HEK293 (cell line): ENCODE measurements at regions not wholly inside any gene's neighbourhood (a gene's known extent, or its start where the extent isn't known, plus 50 kb on each side); places are given as distances from the start of the nearest gene placed in this dataset.

ENCODE experiments used
- CTCF ChIA-PET: fragments of 350-600 bp; formaldehyde crosslinking; extraction: SDS; loops from one replicate; lab custom pipeline; 2021; ENCODE audit warnings: antibody characterized with exemption; lab: Yijun Ruan, JAX
- POLR2A ChIA-PET: fragments of 300-600 bp; formaldehyde crosslinking; extraction: SDS; loops from one replicate; lab custom pipeline; 2020; ENCODE audit warnings: antibody characterized with exemption, inconsistent platforms; lab: Yijun Ruan, JAX
- H3K27ac ChIP-seq: fragments of 200-500 bp; sonication (Bioruptor generic); 2 replicates; pipeline ENCODE4 v1.5.1; 2014; ENCODE audit warnings: low read depth, low read length, control low read depth, inconsistent platforms; ENCODE audit errors: extremely low read depth
- H3K36me3 ChIP-seq, 2 experiments: fragments of 200-500 bp in 1 of 2; sonication (Bioruptor generic) in 1 of 2; 1 replicate in 1 of 2; 2 replicates in 1 of 2; pipeline ENCODE4 v1.5.1; 2014 to 2017; ENCODE audit warnings: inconsistent platforms in 2 of 2, low read length in 2 of 2; ENCODE audit not compliant: control insufficient read depth in 2 of 2, insufficient read depth in 1 of 2
- H3K4me1 ChIP-seq: fragments of 200-500 bp; sonication (Bioruptor generic); 2 replicates; pipeline ENCODE4 v1.5.1; 2014; ENCODE audit warnings: mild to moderate bottlenecking, low read length, inconsistent platforms; ENCODE audit not compliant: control insufficient read depth, insufficient read depth
- H3K4me3 ChIP-seq: 2 replicates; pipeline ENCODE4 v1.5.1; 2011; ENCODE audit warnings: low read depth, mild to moderate bottlenecking, control low read depth, low read length, moderate library complexity
- H3K9me3 ChIP-seq: fragments of 200-500 bp; sonication (Bioruptor generic); 2 replicates; pipeline ENCODE4 v1.5.1; 2014; ENCODE audit warnings: low read depth, low read length, inconsistent platforms; ENCODE audit not compliant: control insufficient read depth, insufficient read depth
- PRDM1 ChIP-seq: fragments of 450-650 bp; formaldehyde crosslinking; IDR thresholded peaks from 2 replicates; pipeline ENCODE4; 2016; ENCODE audit warnings: missing biosample characterization, missing genetic modification characterization
- WT1 ChIP-seq: fragments of 450-650 bp; formaldehyde crosslinking; IDR thresholded peaks from 2 replicates; pipeline ENCODE4 v1.5.1; 2016; ENCODE audit warnings: missing biosample characterization, missing genetic modification characterization
- ZBTB21 ChIP-seq: fragments of 450-650 bp; formaldehyde crosslinking; IDR thresholded peaks from 2 replicates; pipeline ENCODE4 v1.5.1; 2017; ENCODE audit warnings: missing biosample characterization, missing genetic modification characterization
- ZBTB26 ChIP-seq: fragments of 450-650 bp; formaldehyde crosslinking; optimal IDR thresholded peaks from 2 replicates; pipeline ENCODE3; 2016; ENCODE audit warnings: missing biosample characterization, mild to moderate bottlenecking, missing genetic modification characterization
- ZNF138 ChIP-seq: fragments of 450-650 bp; formaldehyde crosslinking; IDR thresholded peaks from 2 replicates; pipeline ENCODE4 v1.5.1; 2016; ENCODE audit warnings: missing biosample characterization, missing genetic modification characterization, borderline replicate concordance
- ZNF174 ChIP-seq: fragments of 450-650 bp; formaldehyde crosslinking; IDR thresholded peaks from 2 replicates; pipeline ENCODE4 v1.5.0; 2017; ENCODE audit warnings: missing biosample characterization, mild to moderate bottlenecking, missing genetic modification characterization
- ZNF19 ChIP-seq: fragments of 450-650 bp; formaldehyde crosslinking; IDR thresholded peaks from 2 replicates; pipeline ENCODE4; 2016; ENCODE audit warnings: missing biosample characterization, missing genetic modification characterization, low read depth
- ZNF23 ChIP-seq: fragments of 450-650 bp; formaldehyde crosslinking; IDR thresholded peaks from 2 replicates; pipeline ENCODE4 v1.5.1; 2016; ENCODE audit warnings: missing biosample characterization, missing genetic modification characterization, borderline replicate concordance
- ZNF239 ChIP-seq: fragments of 450-650 bp; formaldehyde crosslinking; IDR thresholded peaks from 2 replicates; pipeline ENCODE4 v1.5.1; 2016; ENCODE audit warnings: missing biosample characterization, missing genetic modification characterization
- ZNF416 ChIP-seq: fragments of 450-650 bp; formaldehyde crosslinking; IDR thresholded peaks from 2 replicates; pipeline ENCODE4 v1.5.1; 2016; ENCODE audit warnings: missing biosample characterization, missing genetic modification characterization
- ZNF48 ChIP-seq: fragments of 450-650 bp; formaldehyde crosslinking; IDR thresholded peaks from 2 replicates; pipeline ENCODE4 v1.5.1; 2016; ENCODE audit warnings: missing biosample characterization, missing genetic modification characterization
- ZNF510 ChIP-seq: fragments of 450-650 bp; formaldehyde crosslinking; IDR thresholded peaks from 2 replicates; pipeline ENCODE4 v1.5.1; 2018; ENCODE audit warnings: mild to moderate bottlenecking, missing genetic modification characterization, missing biosample characterization; ENCODE audit not compliant: insufficient replicate concordance
- ZNF549 ChIP-seq: fragments of 450-650 bp; IDR thresholded peaks from 2 replicates; pipeline ENCODE4 v1.5.1; 2018; ENCODE audit warnings: missing biosample characterization, missing genetic modification characterization, mild to moderate bottlenecking, inconsistent platforms, moderate library complexity
- ZNF560 ChIP-seq: fragments of 450-650 bp; formaldehyde crosslinking; IDR thresholded peaks from 2 replicates; pipeline ENCODE4 v1.5.1; 2017; ENCODE audit warnings: missing biosample characterization, missing genetic modification characterization, borderline replicate concordance
- ZNF596 ChIP-seq: fragments of 450-650 bp; IDR thresholded peaks from 2 replicates; pipeline ENCODE4 v1.5.0; 2018; ENCODE audit warnings: missing biosample characterization, mild to moderate bottlenecking, missing genetic modification characterization, moderate library complexity
- ZNF621 ChIP-seq: fragments of 450-650 bp; formaldehyde crosslinking; IDR thresholded peaks from 2 replicates; pipeline ENCODE4 v1.5.1; 2017; ENCODE audit warnings: missing biosample characterization, missing genetic modification characterization
- ZNF623 ChIP-seq: fragments of 450-650 bp; formaldehyde crosslinking; IDR thresholded peaks from 2 replicates; pipeline ENCODE4 v1.5.1; 2016; ENCODE audit warnings: missing biosample characterization, missing genetic modification characterization
- ZNF626 ChIP-seq: fragments of 450-650 bp; sonication (Bioruptor Pico); formaldehyde crosslinking; IDR thresholded peaks from 2 replicates; pipeline ENCODE4 v1.5.1; 2018; ENCODE audit warnings: missing biosample characterization, missing genetic modification characterization, inconsistent platforms
- ZNF664 ChIP-seq: fragments of 450-650 bp; formaldehyde crosslinking; IDR thresholded peaks from 2 replicates; pipeline ENCODE4 v1.5.1; 2016; ENCODE audit warnings: missing biosample characterization, missing genetic modification characterization
- ZNF670 ChIP-seq: fragments of 450-650 bp; formaldehyde crosslinking; IDR thresholded peaks from 2 replicates; pipeline ENCODE4 v1.5.1; 2016; ENCODE audit warnings: missing biosample characterization, missing genetic modification characterization, low read depth
- ZSCAN30 ChIP-seq: fragments of 450-650 bp; IDR thresholded peaks from 2 replicates; pipeline ENCODE4 v1.5.1; 2018; ENCODE audit warnings: missing biosample characterization, mild to moderate bottlenecking, missing genetic modification characterization, moderate library complexity
- ZSCAN5A ChIP-seq: fragments of 450-650 bp; formaldehyde crosslinking; IDR thresholded peaks from 2 replicates; pipeline ENCODE4 v1.5.1; 2016; ENCODE audit warnings: missing biosample characterization, missing genetic modification characterization
- TF ChIP-seq, protein P1 (sequence below): fragments of 450-650 bp; formaldehyde crosslinking; IDR thresholded peaks from 2 replicates; pipeline ENCODE4 v1.5.1; 2016; ENCODE audit warnings: missing biosample characterization, missing genetic modification characterization
- TF ChIP-seq, protein P2 (sequence below): fragments of 450-650 bp; formaldehyde crosslinking; IDR thresholded peaks from 2 replicates; pipeline ENCODE4 v1.5.1; 2016; ENCODE audit warnings: missing biosample characterization, missing genetic modification characterization, borderline replicate concordance

DNA sequence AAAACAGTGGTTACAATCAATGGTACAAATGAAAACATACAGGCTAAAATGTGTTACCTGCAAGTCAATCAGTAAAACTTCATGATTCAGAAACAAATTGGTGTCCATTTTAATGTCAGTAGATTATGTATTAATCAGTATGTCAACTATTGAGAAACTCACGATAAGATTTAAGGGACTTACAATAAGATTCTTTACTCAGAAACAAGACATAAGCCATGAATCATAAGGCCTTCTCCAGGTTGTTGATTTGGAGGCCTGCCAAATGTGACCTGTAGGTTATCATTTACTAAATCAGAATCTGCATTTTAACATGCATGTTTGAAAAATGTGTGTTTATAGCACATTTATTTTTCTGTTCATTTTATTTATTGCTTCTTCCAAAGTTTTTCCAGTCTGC is 623.1 kb downstream of the CCDC85A start:
- Histone ChIP-seq H3K36me3 (no peaks in the 10 kb centered on the region), H3K4me3 (no peak overlapping the region), H3K27ac (no peak overlapping the region), H3K9me3 (no peaks in the 10 kb centered on the region), H3K4me1 (no peaks in the 10 kb centered on the region)
- TF ChIP-seq WT1 (tag by site-specific recombination), result no peak
- TF ChIP-seq, protein P1, sequence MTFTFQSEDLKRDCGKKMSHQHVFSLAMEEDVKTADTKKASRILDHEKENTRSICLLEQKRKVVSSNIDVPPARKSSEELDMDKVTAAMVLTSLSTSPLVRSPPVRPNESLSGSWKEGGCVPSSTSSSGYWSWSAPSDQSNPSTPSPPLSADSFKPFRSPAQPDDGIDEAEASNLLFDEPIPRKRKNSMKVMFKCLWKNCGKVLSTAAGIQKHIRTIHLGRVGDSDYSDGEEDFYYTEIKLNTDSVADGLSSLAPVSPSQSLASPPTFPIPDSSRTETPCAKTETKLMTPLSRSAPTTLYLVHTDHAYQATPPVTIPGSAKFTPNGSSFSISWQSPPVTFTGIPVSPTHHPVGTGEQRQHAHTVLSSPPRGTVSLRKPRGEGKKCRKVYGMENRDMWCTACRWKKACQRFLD (tag by site-specific recombination), result no peak
- no peak for TF ChIP-seq ZNF621 (tag by site-specific recombination)
- no peak for TF ChIP-seq ZSCAN30 (tag by site-specific recombination)
- TF ChIP-seq ZNF670, result no peak
- no peak for TF ChIP-seq ZNF623 (tag by site-specific recombination)
- no peak for TF ChIP-seq ZNF19 (tag by site-specific recombination)
- no peak for TF ChIP-seq ZNF560 (tag by site-specific recombination)
- no peak for TF ChIP-seq ZNF549
- POLR2A ChIA-PET, result no interaction called here
- CTCF ChIA-PET, result no interaction called here

DNA sequence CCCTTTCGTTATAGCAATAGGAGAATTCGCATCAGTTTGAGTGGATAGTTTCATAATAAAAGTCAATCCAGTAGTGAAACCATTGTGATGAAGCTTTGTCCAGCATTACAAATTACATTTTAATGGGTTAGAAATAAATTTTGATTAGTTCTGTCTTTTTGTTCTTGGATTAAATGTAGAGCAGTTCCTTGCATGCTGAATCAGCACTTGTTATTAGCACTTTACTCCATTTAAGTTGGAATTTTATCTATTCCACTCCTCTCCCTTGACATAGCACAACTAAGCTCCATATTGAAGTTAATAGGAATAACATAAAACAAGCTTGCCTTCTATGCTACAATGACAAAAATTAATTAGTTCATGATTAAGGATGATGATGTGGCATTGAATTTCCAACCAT is 624.1 kb downstream of the CCDC85A start:
- Histone ChIP-seq H3K4me1 (no peaks in the 10 kb centered on the region), H3K36me3 (no peaks in the 10 kb centered on the region), H3K9me3 (no peaks in the 10 kb centered on the region), H3K27ac (no peak overlapping the region), H3K4me3 (no peak overlapping the region)
- ChIA-PET CTCF (interaction anchor here (0.6 kb wide), 1 partner anchor 123 kb away, joined by 4 read pairs; no protein-coding TSS in a partner anchor), POLR2A (no interaction called here)
- TF ChIP-seq ZNF239 (tag by site-specific recombination), result no peak
- TF ChIP-seq, protein P2, sequence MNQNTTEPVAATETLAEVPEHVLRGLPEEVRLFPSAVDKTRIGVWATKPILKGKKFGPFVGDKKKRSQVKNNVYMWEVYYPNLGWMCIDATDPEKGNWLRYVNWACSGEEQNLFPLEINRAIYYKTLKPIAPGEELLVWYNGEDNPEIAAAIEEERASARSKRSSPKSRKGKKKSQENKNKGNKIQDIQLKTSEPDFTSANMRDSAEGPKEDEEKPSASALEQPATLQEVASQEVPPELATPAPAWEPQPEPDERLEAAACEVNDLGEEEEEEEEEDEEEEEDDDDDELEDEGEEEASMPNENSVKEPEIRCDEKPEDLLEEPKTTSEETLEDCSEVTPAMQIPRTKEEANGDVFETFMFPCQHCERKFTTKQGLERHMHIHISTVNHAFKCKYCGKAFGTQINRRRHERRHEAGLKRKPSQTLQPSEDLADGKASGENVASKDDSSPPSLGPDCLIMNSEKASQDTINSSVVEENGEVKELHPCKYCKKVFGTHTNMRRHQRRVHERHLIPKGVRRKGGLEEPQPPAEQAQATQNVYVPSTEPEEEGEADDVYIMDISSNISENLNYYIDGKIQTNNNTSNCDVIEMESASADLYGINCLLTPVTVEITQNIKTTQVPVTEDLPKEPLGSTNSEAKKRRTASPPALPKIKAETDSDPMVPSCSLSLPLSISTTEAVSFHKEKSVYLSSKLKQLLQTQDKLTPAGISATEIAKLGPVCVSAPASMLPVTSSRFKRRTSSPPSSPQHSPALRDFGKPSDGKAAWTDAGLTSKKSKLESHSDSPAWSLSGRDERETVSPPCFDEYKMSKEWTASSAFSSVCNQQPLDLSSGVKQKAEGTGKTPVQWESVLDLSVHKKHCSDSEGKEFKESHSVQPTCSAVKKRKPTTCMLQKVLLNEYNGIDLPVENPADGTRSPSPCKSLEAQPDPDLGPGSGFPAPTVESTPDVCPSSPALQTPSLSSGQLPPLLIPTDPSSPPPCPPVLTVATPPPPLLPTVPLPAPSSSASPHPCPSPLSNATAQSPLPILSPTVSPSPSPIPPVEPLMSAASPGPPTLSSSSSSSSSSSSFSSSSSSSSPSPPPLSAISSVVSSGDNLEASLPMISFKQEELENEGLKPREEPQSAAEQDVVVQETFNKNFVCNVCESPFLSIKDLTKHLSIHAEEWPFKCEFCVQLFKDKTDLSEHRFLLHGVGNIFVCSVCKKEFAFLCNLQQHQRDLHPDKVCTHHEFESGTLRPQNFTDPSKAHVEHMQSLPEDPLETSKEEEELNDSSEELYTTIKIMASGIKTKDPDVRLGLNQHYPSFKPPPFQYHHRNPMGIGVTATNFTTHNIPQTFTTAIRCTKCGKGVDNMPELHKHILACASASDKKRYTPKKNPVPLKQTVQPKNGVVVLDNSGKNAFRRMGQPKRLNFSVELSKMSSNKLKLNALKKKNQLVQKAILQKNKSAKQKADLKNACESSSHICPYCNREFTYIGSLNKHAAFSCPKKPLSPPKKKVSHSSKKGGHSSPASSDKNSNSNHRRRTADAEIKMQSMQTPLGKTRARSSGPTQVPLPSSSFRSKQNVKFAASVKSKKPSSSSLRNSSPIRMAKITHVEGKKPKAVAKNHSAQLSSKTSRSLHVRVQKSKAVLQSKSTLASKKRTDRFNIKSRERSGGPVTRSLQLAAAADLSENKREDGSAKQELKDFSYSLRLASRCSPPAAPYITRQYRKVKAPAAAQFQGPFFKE, result no peak
- no peak for TF ChIP-seq ZNF48 (tag by site-specific recombination)
- no peak for TF ChIP-seq ZNF670

- no peak overlapping the region for H3K4me3 ChIP-seq
- H3K9me3 ChIP-seq, result no peaks in the 10 kb centered on the region
- H3K4me1 ChIP-seq, result no peaks in the 10 kb centered on the region
- H3K36me3 ChIP-seq, result no peaks in the 10 kb centered on the region
- H3K27ac ChIP-seq, result no peak overlapping the region
- TF ChIP-seq ZBTB26 (tag by site-specific recombination) (no peak), PRDM1 (tag by site-specific recombination) (no peak), ZNF510 (tag by site-specific recombination) (no peak), ZNF138 (tag by site-specific recombination) (no peak), ZNF626 (no peak), ZNF664 (tag by site-specific recombination) (no peak), ZSCAN5A (tag by site-specific recombination) (no peak), ZNF174 (tag by site-specific recombination) (no peak), ZNF416 (no peak), ZNF48 (tag by site-specific recombination) (no peak), ZNF23 (tag by site-specific recombination) (no peak), ZBTB21 (tag by site-specific recombination) (no peak), ZNF596 (tag by site-specific recombination) (no peak)
- POLR2A ChIA-PET, result no interaction called here
- CTCF ChIA-PET, result no interaction called here
Observed at GRCh38 chr2:56811401-56811800, 627.6 kb downstream of the CCDC85A start.
